Central memory CD8-positive, alpha-beta T cell (primary cell): ENCODE measurements at regions not wholly inside any gene's neighbourhood (a gene's known extent, or its start where the extent isn't known, plus 50 kb on each side); places are given as distances from the start of the nearest gene placed in this dataset.

Experiments used
- ATAC-seq: fragments of 150-1000 bp; cut with Tn5 transposase; replicated peaks from 2 replicates; pipeline ENCODE4 v1.10.0; 2022; ENCODE audit warnings: mild to moderate bottlenecking, moderate FRiP score, moderate number of reproducible peaks; ENCODE audit not compliant: poor library complexity, severe bottlenecking; ENCODE audit errors: extremely low read depth
- DNase-seq, 2 donors: peaks; one replicate each; pipeline ENCODE4 v3.0.0; 2021; ENCODE audit warnings: low spot score in 2 of 2
- H3K27ac Mint-ChIP-seq: one replicate; pipeline ENCODE4 v1.8.0; 2022; ENCODE audit warnings: low read depth, mild to moderate bottlenecking, moderate library complexity, mixed read lengths
- H3K27me3 Mint-ChIP-seq: one replicate; pipeline ENCODE4 v1.8.0; 2022; ENCODE audit warnings: mixed read lengths
- H3K36me3 Mint-ChIP-seq: one replicate; pipeline ENCODE4 v1.8.0; 2022; ENCODE audit warnings: mild to moderate bottlenecking, moderate library complexity, mixed read lengths; ENCODE audit not compliant: insufficient read depth
- H3K4me1 Mint-ChIP-seq: one replicate; pipeline ENCODE4 v1.8.0; 2022; ENCODE audit warnings: mixed read lengths
- H3K4me3 Mint-ChIP-seq: one replicate; pipeline ENCODE4 v1.8.0; 2022; ENCODE audit warnings: mild to moderate bottlenecking, moderate library complexity, mixed read lengths
- H3K9me3 Mint-ChIP-seq: one replicate; pipeline ENCODE4 v1.8.0; 2022; ENCODE audit warnings: mixed read lengths

DNA sequence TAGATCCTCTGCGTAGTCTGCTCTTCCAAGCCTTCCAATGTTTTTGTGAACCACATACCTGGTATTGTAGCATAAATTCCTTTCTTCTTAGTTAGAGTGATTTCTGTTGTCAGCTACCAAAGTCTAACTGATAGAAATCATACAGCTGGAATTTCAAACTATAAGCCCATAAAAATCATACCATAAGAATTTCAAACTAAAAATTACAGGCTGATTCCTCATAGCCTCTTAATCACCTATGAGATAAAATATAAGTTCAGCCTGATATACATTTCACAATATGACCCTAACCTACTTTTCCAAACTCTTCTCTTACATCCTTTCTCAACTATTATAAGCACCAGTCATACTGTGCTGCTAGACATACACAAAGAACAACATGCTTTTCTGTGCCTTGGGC lies 64.8 kb downstream of the PTHLH start:
- H3K27ac Mint-ChIP-seq = no peak overlapping the region
- no peak overlapping the region for H3K4me3 Mint-ChIP-seq
- no peaks in the 10 kb centered on the region for H3K4me1 Mint-ChIP-seq
- peaks cover 27% of the 10 kb centered on the region for H3K27me3 Mint-ChIP-seq
- ATAC-seq = no peak
- peaks cover 5% of the 10 kb centered on the region for H3K9me3 Mint-ChIP-seq
- no peaks in the 10 kb centered on the region for H3K36me3 Mint-ChIP-seq
- no peak for DNase-seq

GRCh38 chr12:27906658-27907473 lies 65.7 kb downstream of the PTHLH start:
- Mint-ChIP-seq H3K27ac (no peak overlapping the region), H3K36me3 (no peaks in the 10 kb centered on the region)

GRCh38 chr12:27906127-27906500 lies 66.4 kb downstream of the PTHLH start:
- ATAC-seq (no peak), DNase-seq (no peak)
- no peak overlapping the region for H3K27ac Mint-ChIP-seq
- no peaks in the 10 kb centered on the region for H3K4me1 Mint-ChIP-seq
- H3K27me3 Mint-ChIP-seq = peaks cover 33% of the 10 kb centered on the region
- peaks cover under 1% of the 10 kb centered on the region for H3K9me3 Mint-ChIP-seq
- H3K36me3 Mint-ChIP-seq = no peaks in the 10 kb centered on the region
- H3K4me3 Mint-ChIP-seq = no peak overlapping the region

More at GRCh38 chr12:27906658-27907473, 65.7 kb downstream of the PTHLH start:
- Mint-ChIP-seq H3K9me3 (peaks cover 5% of the 10 kb centered on the region), H3K4me1 (no peaks in the 10 kb centered on the region), H3K27me3 (peaks cover 33% of the 10 kb centered on the region), H3K4me3 (no peak overlapping the region)
- ATAC-seq (no peak), DNase-seq (no peak)

- H3K36me3 Mint-ChIP-seq = no peaks in the 10 kb centered on the region
- H3K27me3 Mint-ChIP-seq = peaks cover 33% of the 10 kb centered on the region
- no peak overlapping the region for H3K4me3 Mint-ChIP-seq
- no peaks in the 10 kb centered on the region for H3K4me1 Mint-ChIP-seq
- H3K27ac Mint-ChIP-seq = no peak overlapping the region
- H3K9me3 Mint-ChIP-seq = no peaks in the 10 kb centered on the region
- DNase-seq (no peak), ATAC-seq (no peak)
Observed at GRCh38 chr12:27905285-27906126, 67.0 kb downstream of the PTHLH start.

DNA sequence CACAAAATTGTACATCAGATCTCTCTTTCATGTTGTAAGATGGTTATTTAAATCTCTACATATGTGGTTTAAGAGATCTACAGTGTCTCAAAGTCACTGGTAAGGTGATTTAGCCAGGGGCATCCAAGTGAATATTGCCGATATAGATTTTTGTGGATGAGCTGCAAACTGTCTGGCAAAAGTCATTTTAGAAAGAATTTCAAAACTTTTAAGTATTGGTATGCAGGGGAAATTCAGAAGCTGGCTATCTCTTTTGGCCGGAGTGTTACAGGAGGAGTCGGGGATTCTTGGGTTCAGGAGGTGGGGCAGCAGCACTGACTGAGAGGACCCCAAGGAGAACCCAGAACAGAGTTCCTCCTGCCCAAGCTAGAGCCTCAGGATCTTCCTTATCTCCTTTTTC lies 69.9 kb downstream of the PTHLH start:
- no peak for DNase-seq
- no peaks in the 10 kb centered on the region for H3K36me3 Mint-ChIP-seq
- no peak overlapping the region for H3K27ac Mint-ChIP-seq
- H3K4me3 Mint-ChIP-seq = no peak overlapping the region
- H3K4me1 Mint-ChIP-seq = no peaks in the 10 kb centered on the region
- H3K27me3 Mint-ChIP-seq = peaks cover 29% of the 10 kb centered on the region
- no peak for ATAC-seq
- H3K9me3 Mint-ChIP-seq = no peaks in the 10 kb centered on the region

DNA sequence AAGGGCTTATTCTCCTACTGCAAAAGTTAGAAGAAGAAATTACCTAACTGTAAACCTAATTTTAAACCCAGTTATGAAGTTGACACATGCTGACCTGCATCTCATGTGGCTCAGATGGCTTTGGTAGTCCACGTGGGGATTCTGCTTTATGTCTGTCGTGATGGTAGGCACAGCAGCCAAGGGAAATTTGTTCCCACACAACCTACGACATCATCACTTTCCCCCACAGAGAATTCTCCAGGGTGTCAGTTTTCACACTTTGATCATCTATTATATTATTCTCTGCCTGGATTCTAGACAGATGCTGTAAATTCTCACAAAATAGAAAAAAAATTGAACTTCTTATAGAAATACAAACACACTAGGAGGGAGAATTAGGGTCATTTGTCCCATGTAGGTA lies 70.6 kb downstream of the PTHLH start:
- no peak for DNase-seq
- H3K27me3 Mint-ChIP-seq = peaks cover 29% of the 10 kb centered on the region
- no peak overlapping the region for H3K4me3 Mint-ChIP-seq

DNA sequence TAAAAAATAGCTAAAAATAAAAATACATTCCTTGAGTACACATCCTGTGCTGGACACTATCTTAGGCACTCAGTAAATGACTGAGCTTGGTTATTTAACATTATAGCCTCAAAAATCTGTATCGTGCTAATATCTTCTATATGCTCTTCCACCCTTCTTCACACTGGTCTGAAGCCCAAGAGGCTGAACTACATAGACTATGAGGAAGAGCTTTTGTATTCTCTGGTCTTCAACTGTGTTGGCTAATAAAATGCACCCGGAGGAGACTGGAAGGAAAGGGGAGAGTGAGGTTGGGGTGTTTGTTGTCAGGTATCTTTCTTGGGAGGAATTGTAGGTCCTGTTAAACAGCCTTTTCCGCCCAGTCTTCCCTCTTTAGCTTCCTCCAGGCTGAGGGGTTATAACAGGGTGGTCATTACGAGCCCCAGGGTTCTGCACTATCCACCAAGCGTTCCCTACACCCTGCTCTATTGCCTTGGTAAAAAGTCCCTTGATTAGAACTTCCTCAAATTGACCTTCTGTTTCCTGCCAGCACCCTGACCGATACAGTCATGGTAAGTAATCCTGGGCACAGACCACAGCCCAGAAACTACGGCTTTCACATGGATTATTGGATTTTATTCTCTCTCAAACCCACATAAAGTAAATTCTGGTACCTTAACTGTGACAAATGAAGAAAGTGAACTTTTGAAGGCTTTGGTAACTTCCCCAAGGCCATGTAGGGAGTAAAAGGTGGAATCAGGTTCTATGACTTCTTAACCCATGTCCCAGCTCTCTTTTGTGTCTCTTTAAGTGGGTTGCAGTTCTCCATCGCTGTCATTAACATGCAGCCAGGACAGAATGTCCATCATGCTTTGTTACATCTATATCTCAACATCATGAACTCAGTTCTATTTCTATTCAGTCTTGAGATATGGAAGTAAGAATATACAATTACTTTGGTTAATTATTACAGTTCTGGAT lies 71.3 kb downstream of the PTHLH start:
- H3K4me3 Mint-ChIP-seq = no peak overlapping the region
- no peak overlapping the region for H3K27ac Mint-ChIP-seq
- no peak for ATAC-seq
- H3K9me3 Mint-ChIP-seq = no peaks in the 10 kb centered on the region
- DNase-seq = no peak
- no peaks in the 10 kb centered on the region for H3K36me3 Mint-ChIP-seq
- H3K27me3 Mint-ChIP-seq = peaks cover 29% of the 10 kb centered on the region
- H3K4me1 Mint-ChIP-seq = no peaks in the 10 kb centered on the region

More for the DNA sequence above, 70.6 kb downstream of the PTHLH start:
- no peak for ATAC-seq
- H3K27ac Mint-ChIP-seq = no peak overlapping the region
- no peaks in the 10 kb centered on the region for H3K36me3 Mint-ChIP-seq
- no peaks in the 10 kb centered on the region for H3K4me1 Mint-ChIP-seq
- H3K9me3 Mint-ChIP-seq = no peaks in the 10 kb centered on the region

DNA sequence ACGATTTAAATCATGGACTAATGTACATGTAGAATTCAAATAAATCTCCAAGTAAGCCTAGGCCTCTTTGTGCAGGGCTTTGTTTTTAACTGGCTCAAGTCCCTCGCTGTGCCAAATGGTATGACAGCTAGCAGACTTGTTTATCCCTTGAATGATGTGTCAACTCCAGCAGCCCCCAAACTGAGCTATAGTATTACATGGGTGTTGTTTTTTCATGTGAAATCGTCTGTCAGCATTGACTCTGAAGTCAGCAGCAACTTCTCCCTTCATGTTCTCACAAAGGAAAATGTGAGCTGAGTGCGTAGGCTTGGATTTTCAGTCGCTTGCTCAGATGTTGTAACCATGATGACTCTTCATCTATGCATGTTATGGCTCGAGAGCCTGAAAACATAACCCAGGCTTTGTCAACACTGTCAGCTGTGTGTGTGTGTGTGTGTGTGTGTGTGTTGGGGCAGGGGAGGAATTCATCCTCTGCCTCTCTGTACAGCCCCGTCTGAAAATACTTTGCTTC lies 73.3 kb downstream of the PTHLH start:
- peaks cover 38% of the 10 kb centered on the region for H3K27me3 Mint-ChIP-seq
- no peaks in the 10 kb centered on the region for H3K9me3 Mint-ChIP-seq
- ATAC-seq = no peak
- no peak overlapping the region for H3K4me3 Mint-ChIP-seq
- H3K4me1 Mint-ChIP-seq = no peaks in the 10 kb centered on the region
- no peak for DNase-seq
- no peaks in the 10 kb centered on the region for H3K36me3 Mint-ChIP-seq
- H3K27ac Mint-ChIP-seq = no peak overlapping the region

DNA sequence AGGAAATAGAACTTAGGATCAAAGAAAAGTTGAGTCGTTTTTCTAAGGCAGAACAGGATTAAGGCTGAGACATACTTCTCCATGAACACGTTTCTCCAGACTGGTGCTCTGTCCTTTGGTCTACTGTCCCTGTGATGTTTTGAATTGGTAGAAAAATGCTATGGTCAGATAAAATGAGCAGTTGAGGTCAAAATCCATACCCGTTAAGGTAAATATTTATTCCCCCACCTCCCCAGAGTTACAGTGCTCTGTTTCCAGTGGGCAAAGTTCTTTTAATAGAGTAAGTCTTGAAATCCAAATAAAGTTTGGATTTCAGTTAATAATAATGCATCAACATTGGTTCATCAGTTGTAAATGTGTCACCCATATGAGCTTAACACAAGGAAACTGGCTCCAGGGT lies 74.5 kb downstream of the PTHLH start:
- Mint-ChIP-seq H3K9me3 (no peaks in the 10 kb centered on the region), H3K4me1 (no peaks in the 10 kb centered on the region), H3K27me3 (peaks cover 39% of the 10 kb centered on the region), H3K27ac (no peak overlapping the region), H3K36me3 (no peaks in the 10 kb centered on the region), H3K4me3 (no peak overlapping the region)
- DNase-seq (no peak), ATAC-seq (no peak)

DNA sequence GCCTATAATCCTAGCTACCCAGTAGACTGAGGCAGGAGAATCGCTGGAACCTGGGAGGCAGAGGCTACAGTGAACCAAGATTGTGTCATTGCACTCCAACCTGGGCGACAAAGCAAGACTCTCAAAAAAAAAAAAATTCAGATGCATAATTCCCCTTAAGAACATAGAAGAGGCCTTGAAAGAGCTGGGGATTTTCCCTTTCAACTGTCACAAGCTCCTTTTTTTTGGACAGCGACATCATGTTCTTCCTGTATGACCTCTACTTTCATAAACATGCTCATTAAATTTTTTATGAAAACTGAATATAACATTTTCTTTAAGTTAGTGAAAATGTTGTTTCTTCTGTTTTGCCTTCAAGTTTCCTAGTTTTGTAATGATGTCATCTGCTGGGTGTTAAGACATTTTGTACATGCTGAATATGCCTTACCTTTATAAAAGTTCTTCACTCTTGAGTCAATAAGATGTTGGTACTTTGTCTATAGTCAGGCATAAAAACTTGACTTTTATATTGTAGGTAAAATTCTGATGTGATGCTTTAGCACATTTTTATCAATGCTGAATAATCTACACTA lies 76.0 kb downstream of the PTHLH start:
- ATAC-seq (no peak), DNase-seq (no peak)
- no peaks in the 10 kb centered on the region for H3K9me3 Mint-ChIP-seq
- no peaks in the 10 kb centered on the region for H3K36me3 Mint-ChIP-seq
- no peak overlapping the region for H3K4me3 Mint-ChIP-seq
- peaks cover 44% of the 10 kb centered on the region for H3K27me3 Mint-ChIP-seq
- no peak overlapping the region for H3K27ac Mint-ChIP-seq
- H3K4me1 Mint-ChIP-seq = no peaks in the 10 kb centered on the region

DNA sequence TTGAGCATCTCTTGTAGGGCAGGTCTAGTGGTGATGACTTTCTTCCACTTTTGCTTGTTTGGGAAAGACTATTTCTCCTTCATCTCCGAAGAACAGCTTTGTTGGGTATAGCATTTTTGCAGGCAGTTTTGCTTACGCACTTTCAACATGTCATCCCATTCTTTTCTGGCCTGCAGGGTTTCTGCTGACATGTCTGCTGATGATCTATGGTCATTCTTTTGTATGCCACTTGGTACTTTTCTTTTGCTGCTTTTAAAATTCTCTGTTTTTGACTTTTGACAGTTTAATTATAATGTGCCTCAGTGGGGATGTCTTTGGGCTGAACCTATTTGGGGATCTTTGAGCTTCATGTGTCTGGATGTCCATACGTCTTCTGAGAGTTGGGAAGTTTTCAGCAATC lies 78.2 kb downstream of the PTHLH start:
- Mint-ChIP-seq H3K9me3 (no peaks in the 10 kb centered on the region), H3K4me3 (no peak overlapping the region), H3K36me3 (no peaks in the 10 kb centered on the region), H3K4me1 (no peaks in the 10 kb centered on the region), H3K27ac (no peak overlapping the region), H3K27me3 (peaks cover 30% of the 10 kb centered on the region)
- DNase-seq (no peak), ATAC-seq (no peak)

- peaks cover 3% of the 10 kb centered on the region for H3K27me3 Mint-ChIP-seq
- no peaks in the 10 kb centered on the region for H3K4me1 Mint-ChIP-seq
- no peaks in the 10 kb centered on the region for H3K9me3 Mint-ChIP-seq
- ATAC-seq (no peak), DNase-seq (no peak)
- no peaks in the 10 kb centered on the region for H3K36me3 Mint-ChIP-seq
- H3K4me3 Mint-ChIP-seq = no peak overlapping the region
- H3K27ac Mint-ChIP-seq = no peak overlapping the region
Observed at GRCh38 chr12:27879708-27880107, 92.8 kb downstream of the PTHLH start.
